HepG2 (cell line): ENCODE measurements at regions not wholly inside any gene's neighbourhood (a gene's known extent, or its start where the extent isn't known, plus 50 kb on each side); places are given as distances from the start of the nearest gene placed in this dataset.

Experiments used
- CENPT ChIP-seq: sonication (generic); formaldehyde crosslinking; IDR thresholded peaks from 2 replicates; pipeline ENCODE4 v1.8.0; 2022; ENCODE audit warnings: low read depth, mild to moderate bottlenecking, moderate library complexity, missing genetic modification reagents
- CHD4 ChIP-seq: fragments of 200-600 bp; sonication (generic); IDR thresholded peaks from 2 replicates; pipeline ENCODE4 v1.7.0; 2017; ENCODE audit warnings: mild to moderate bottlenecking, low read length, borderline replicate concordance
- CREM ChIP-seq, 2 experiments: sonication (generic) in 1 of 2; formaldehyde crosslinking in 1 of 2; IDR thresholded peaks; 2 replicates each; pipeline versions ENCODE4 v1.4.0 to v1.6.1; 2016 to 2020; ENCODE audit warnings: antibody characterized with exemption in 1 of 2, mild to moderate bottlenecking in 1 of 2, missing genetic modification reagents in 1 of 2
- DR1 ChIP-seq: sonication (generic); formaldehyde crosslinking; IDR thresholded peaks from 2 replicates; pipeline ENCODE4 v1.8.0; 2021; ENCODE audit warnings: mild to moderate bottlenecking, missing genetic modification reagents, inconsistent platforms
- FOXP1 ChIP-seq, 2 experiments: fragments of 450-650 bp in 1 of 2; IDR thresholded peaks; 2 replicates each; pipeline ENCODE4 v1.6.1; 2017 to 2018; ENCODE audit warnings: antibody characterized with exemption in 1 of 2
- HMG20A ChIP-seq: IDR thresholded peaks from 2 replicates; pipeline ENCODE4 v1.6.1; 2016; ENCODE audit warnings: borderline replicate concordance
- KLF6 ChIP-seq: IDR thresholded peaks from 2 replicates; pipeline ENCODE4 v1.8.0; 2016; ENCODE audit warnings: missing biosample characterization, missing genetic modification reagents
- NR2F2 ChIP-seq: IDR thresholded peaks from 2 replicates; pipeline ENCODE4 v1.6.1; 2012; ENCODE audit warnings: low read depth, inconsistent platforms, borderline replicate concordance
- PAF1 ChIP-seq: IDR thresholded peaks from 2 replicates; pipeline ENCODE4 v1.6.1; 2016; ENCODE audit warnings: missing genetic modification reagents, missing compliant biosample characterization
- PHF8 ChIP-seq: sonication (generic); formaldehyde crosslinking; IDR thresholded peaks from 2 replicates; pipeline ENCODE4 v1.5.0; 2020; ENCODE audit warnings: missing genetic modification reagents
- POLR2A ChIP-seq, 2 experiments: IDR thresholded peaks; 2 replicates each; pipeline ENCODE4 v1.6.1; 2011; ENCODE audit warnings: low read depth in 2 of 2, low read length in 2 of 2, mild to moderate bottlenecking in 1 of 2, moderate library complexity in 1 of 2; ENCODE audit not compliant: insufficient read depth in 1 of 2
- POLR2AphosphoS2 ChIP-seq: IDR thresholded peaks from 2 replicates; pipeline ENCODE4 v1.6.1; 2011; ENCODE audit warnings: low read depth, low read length, improper control_type of control experiment
- RAD21 ChIP-seq: fragments of 450-650 bp; formaldehyde crosslinking; IDR thresholded peaks from 2 replicates; pipeline ENCODE4 v1.5.0; 2020; ENCODE audit warnings: mild to moderate bottlenecking
- SNAI1 ChIP-seq: sonication (generic); formaldehyde crosslinking; IDR thresholded peaks from 2 replicates; pipeline ENCODE4 v1.5.0; 2020; ENCODE audit warnings: mild to moderate bottlenecking, missing genetic modification reagents, borderline replicate concordance
- SSRP1 ChIP-seq: IDR thresholded peaks from 2 replicates; pipeline ENCODE4 v1.6.1; 2016; ENCODE audit warnings: control low read depth
- ZMAT3 ChIP-seq: sonication (generic); formaldehyde crosslinking; conservative IDR thresholded peaks from 2 replicates; pipeline ENCODE4 v1.7.0; 2021; ENCODE audit warnings: missing genetic modification reagents
- ZMYM2 ChIP-seq: sonication (generic); formaldehyde crosslinking; IDR thresholded peaks from 2 replicates; pipeline ENCODE4 v1.8.0; 2022; ENCODE audit warnings: mild to moderate bottlenecking, missing genetic modification reagents
- ZMYM4 ChIP-seq: sonication (generic); formaldehyde crosslinking; IDR thresholded peaks from 2 replicates; pipeline ENCODE4 v1.8.1; 2023; ENCODE audit warnings: mild to moderate bottlenecking, missing genetic modification reagents
- ZNF124 ChIP-seq: sonication (generic); formaldehyde crosslinking; IDR thresholded peaks from 2 replicates; pipeline ENCODE4 v1.4.0; 2020; ENCODE audit warnings: missing genetic modification reagents
- ZNF143 ChIP-seq: sonication (generic); formaldehyde crosslinking; IDR thresholded peaks from 2 replicates; pipeline ENCODE4 v1.4.0; 2020; ENCODE audit warnings: missing genetic modification reagents
- ZNF337 ChIP-seq: sonication (generic); formaldehyde crosslinking; IDR thresholded peaks from 2 replicates; pipeline ENCODE4 v1.5.1; 2020; ENCODE audit warnings: missing genetic modification reagents, low read depth, mild to moderate bottlenecking, borderline replicate concordance
- ZNF557 ChIP-seq: sonication (generic); formaldehyde crosslinking; IDR thresholded peaks from 2 replicates; pipeline ENCODE4 v1.4.0; 2020; ENCODE audit warnings: missing genetic modification reagents
- ZNF761 ChIP-seq: sonication (generic); formaldehyde crosslinking; conservative IDR thresholded peaks from 2 replicates; pipeline ENCODE4 v1.4.0; 2020; ENCODE audit warnings: mild to moderate bottlenecking, missing genetic modification reagents
- ZSCAN22 ChIP-seq: sonication (generic); formaldehyde crosslinking; IDR thresholded peaks from 2 replicates; pipeline ENCODE4 v1.4.0; 2020; ENCODE audit warnings: mild to moderate bottlenecking, missing genetic modification reagents
- ZSCAN25 ChIP-seq: sonication (generic); formaldehyde crosslinking; IDR thresholded peaks from 2 replicates; pipeline ENCODE4 v1.8.0; 2022; ENCODE audit warnings: mild to moderate bottlenecking, missing genetic modification reagents
- TF ChIP-seq, protein P1 (sequence below): sonication (generic); formaldehyde crosslinking; IDR thresholded peaks from 2 replicates; pipeline ENCODE4 v1.4.0; 2020; ENCODE audit warnings: missing genetic modification reagents
- TF ChIP-seq, protein P2 (sequence below): sonication (generic); formaldehyde crosslinking; IDR thresholded peaks from 2 replicates; pipeline ENCODE4 v1.9.0; 2022; ENCODE audit warnings: low read depth, missing genetic modification reagents
- TF ChIP-seq, protein P3 (sequence below): sonication (generic); formaldehyde crosslinking; IDR thresholded peaks from 2 replicates; pipeline ENCODE4 v1.8.1; 2023; ENCODE audit warnings: mild to moderate bottlenecking, moderate library complexity, missing genetic modification reagents

DNA sequence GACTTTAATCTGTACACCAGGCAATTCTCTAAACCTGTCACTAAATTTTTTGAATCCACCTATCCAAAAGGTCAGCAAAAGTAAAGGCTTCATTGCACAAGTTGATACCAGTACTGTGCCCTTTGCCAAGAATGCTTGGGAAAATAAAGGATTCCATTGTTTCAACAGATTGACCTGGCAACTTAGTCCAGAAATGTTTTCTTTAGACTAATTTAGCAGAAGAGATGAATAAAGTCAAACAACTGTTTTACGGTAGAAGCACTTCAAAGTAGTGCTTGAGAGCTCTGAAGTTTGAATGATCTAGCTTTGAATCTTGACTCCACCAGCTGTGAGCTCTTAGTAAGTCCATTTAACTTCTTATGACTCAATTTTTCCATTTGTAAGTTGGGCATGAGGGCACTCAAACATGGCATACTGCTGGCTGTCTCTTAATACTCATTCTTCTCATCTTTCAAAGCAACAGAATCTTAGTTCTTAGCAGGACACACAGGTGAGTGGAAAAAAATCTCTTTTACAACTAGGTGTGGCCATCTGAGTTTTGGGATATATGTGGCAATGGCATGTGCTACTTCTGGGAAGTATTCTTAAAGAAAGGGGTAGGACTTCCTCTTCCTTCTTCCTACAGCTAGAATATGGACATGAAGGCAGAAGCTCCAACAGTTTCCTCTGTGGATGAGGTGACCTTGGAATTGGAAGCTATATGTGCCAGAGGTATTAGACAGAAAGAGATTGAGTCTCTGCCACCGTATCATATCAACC, 55.9 kb upstream of the LOC128125822 start (continued):
- TF ChIP-seq, protein P1, sequence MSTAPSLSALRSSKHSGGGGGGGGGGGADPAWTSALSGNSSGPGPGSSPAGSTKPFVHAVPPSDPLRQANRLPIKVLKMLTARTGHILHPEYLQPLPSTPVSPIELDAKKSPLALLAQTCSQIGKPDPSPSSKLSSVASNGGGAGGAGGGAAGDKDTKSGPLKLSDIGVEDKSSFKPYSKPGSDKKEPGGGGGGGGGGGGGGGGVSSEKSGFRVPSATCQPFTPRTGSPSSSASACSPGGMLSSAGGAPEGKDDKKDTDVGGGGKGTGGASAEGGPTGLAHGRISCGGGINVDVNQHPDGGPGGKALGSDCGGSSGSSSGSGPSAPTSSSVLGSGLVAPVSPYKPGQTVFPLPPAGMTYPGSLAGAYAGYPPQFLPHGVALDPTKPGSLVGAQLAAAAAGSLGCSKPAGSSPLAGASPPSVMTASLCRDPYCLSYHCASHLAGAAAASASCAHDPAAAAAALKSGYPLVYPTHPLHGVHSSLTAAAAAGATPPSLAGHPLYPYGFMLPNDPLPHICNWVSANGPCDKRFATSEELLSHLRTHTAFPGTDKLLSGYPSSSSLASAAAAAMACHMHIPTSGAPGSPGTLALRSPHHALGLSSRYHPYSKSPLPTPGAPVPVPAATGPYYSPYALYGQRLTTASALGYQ (CRISPR knock-in tag), result peak; percentile 91
- TF ChIP-seq ZNF557, result no peak
- peak; percentile 15; the same call in 1 of the 2 replicates for TF ChIP-seq ZMYM2 (CRISPR knock-in tag)
- TF ChIP-seq SSRP1, result peak; percentile 95
- 0 out of 2 replicates have a peak, but pooled peaks have one; percentile 20 for TF ChIP-seq DR1 (CRISPR knock-in tag)
- 0 out of 2 replicates have a peak, but pooled peaks have one; percentile 55 for TF ChIP-seq ZNF761 (CRISPR knock-in tag)
- TF ChIP-seq HMG20A, result peak; percentile 97
- TF ChIP-seq POLR2AphosphoS2, result peak; percentile 88; the same call in 1 of the 2 replicates
- no peak for TF ChIP-seq ZNF124 (CRISPR knock-in tag)
- TF ChIP-seq ZMYM4, result peak; percentile 75
- no peak for TF ChIP-seq ZNF337 (CRISPR knock-in tag)
- TF ChIP-seq PAF1 (CRISPR knock-in tag), result 0 out of 2 replicates have a peak, but pooled peaks have one; percentile 39
- TF ChIP-seq POLR2A (IDR thresholded peaks at IDR 0.05; ENCODE audit: insufficient read depth in 1 of 2, low read depth in 2 of 2, low read length in 2 of 2), result peak in 1 of 2 experiments; percentile 66; a peak in 2 of 4 replicates
- no peak for TF ChIP-seq ZNF143 (CRISPR knock-in tag)
- peak; percentile 39; the same call in 1 of the 2 replicates for TF ChIP-seq KLF6
- TF ChIP-seq PHF8, result peak; percentile 34; the same call in 1 of the 2 replicates
- peak; percentile 41; the same call in 1 of the 2 replicates for TF ChIP-seq RAD21 (CRISPR knock-in tag)
- no peak for TF ChIP-seq ZSCAN25
- no peak for TF ChIP-seq ZMAT3 (CRISPR knock-in tag)
- peak; percentile 64 for TF ChIP-seq FOXP1 (IDR thresholded peaks at IDR 0.05)
- peak; percentile 95 for TF ChIP-seq FOXP1 (CRISPR knock-in tag; IDR thresholded peaks at IDR 0.05)
- TF ChIP-seq CHD4, result peak; percentile 95
- TF ChIP-seq SNAI1 (CRISPR knock-in tag), result no peak
- 0 out of 2 replicates have a peak, but pooled peaks have one; percentile 40 for TF ChIP-seq ZSCAN22 (CRISPR knock-in tag)
- TF ChIP-seq, protein P2, sequence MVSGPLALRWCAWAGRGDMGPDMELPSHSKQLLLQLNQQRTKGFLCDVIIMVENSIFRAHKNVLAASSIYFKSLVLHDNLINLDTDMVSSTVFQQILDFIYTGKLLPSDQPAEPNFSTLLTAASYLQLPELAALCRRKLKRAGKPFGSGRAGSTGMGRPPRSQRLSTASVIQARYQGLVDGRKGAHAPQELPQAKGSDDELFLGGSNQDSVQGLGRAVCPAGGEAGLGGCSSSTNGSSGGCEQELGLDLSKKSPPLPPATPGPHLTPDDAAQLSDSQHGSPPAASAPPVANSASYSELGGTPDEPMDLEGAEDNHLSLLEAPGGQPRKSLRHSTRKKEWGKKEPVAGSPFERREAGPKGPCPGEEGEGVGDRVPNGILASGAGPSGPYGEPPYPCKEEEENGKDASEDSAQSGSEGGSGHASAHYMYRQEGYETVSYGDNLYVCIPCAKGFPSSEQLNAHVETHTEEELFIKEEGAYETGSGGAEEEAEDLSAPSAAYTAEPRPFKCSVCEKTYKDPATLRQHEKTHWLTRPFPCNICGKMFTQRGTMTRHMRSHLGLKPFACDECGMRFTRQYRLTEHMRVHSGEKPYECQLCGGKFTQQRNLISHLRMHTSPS (CRISPR knock-in tag), result peak; percentile 85
- TF ChIP-seq NR2F2, result peak; percentile 99
- TF ChIP-seq CREM (IDR thresholded peaks at IDR 0.05), result peak; percentile 96
- no peak for TF ChIP-seq CREM (CRISPR knock-in tag; IDR thresholded peaks at IDR 0.05)
- no peak for TF ChIP-seq CENPT
- TF ChIP-seq, protein P3, sequence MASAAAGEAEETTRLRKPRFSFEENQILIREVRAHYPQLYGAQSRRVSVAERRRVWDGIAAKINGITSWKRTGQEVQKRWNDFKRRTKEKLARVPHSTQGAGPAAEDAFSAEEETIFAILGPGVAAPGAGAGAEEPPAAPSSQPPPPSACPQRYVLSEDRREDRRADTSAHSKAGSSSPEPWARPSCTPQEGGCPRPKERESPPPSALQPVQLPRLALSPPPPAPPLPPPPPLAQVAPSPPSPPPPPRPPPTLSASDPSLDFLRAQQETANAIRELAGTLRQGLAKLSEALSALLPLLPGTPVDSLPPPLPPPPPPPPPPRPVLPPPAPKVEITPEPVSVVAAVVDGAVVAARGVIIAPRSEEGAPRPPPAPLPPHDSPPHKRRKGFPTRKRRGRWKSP (CRISPR knock-in tag), result peak; percentile 59; the same call in 1 of the 2 replicates
